NCI-H510A (cell line): ENCODE measurements at regions not wholly inside any gene's neighbourhood (a gene's known extent, or its start where the extent isn't known, plus 50 kb on each side); places are given as distances from the start of the nearest gene placed in this dataset.
A peak's percentile ranks its signal among the peaks of the same experiment; 100 is the strongest.

Experiments used
- DNase-seq: peaks from one replicate; lab custom pipeline; 2025; lab: John Stamatoyannopoulos, UW

- no peak for DNase-seq
Measured at GRCh38 chr5:62979472-62979871, 400.9 kb downstream of the LRRC70 start.

GRCh38 chr5:62977661-62978060 lies 399.0 kb downstream of the LRRC70 start:
- peak; percentile 4 for DNase-seq

GRCh38 chr5:62974623-62975022 lies 396.0 kb downstream of the LRRC70 start:
- no peak for DNase-seq

- no peak for DNase-seq
Measured at GRCh38 chr5:62969409-62970120, 390.9 kb downstream of the LRRC70 start.

GRCh38 chr5:62964428-62964827 lies 385.8 kb downstream of the LRRC70 start:
- DNase-seq: no peak

- no peak for DNase-seq
Measured at GRCh38 chr5:62960781-62961180, 382.2 kb downstream of the LRRC70 start.

- no peak for DNase-seq
Measured at GRCh38 chr5:62956597-62956996, 378.0 kb downstream of the LRRC70 start.

GRCh38 chr5:62954578-62954977 lies 376.0 kb downstream of the LRRC70 start:
- DNase-seq: no peak

GRCh38 chr5:62948301-62948700 lies 369.7 kb downstream of the LRRC70 start:
- DNase-seq: no peak

- no peak for DNase-seq
Measured at GRCh38 chr5:62942384-62942783, 363.8 kb downstream of the LRRC70 start.

- DNase-seq: no peak
Measured at GRCh38 chr5:62938927-62939326, 360.3 kb downstream of the LRRC70 start.

GRCh38 chr5:62937661-62938558 lies 359.3 kb downstream of the LRRC70 start:
- DNase-seq: no peak

- no peak for DNase-seq
Measured at GRCh38 chr5:62935660-62936059, 357.0 kb downstream of the LRRC70 start.

- no peak for DNase-seq
Measured at GRCh38 chr5:62934319-62934718, 355.7 kb downstream of the LRRC70 start.

GRCh38 chr5:62933261-62933660 lies 354.6 kb downstream of the LRRC70 start:
- no peak for DNase-seq

GRCh38 chr5:62931153-62931950 lies 352.7 kb downstream of the LRRC70 start:
- DNase-seq: no peak

- no peak for DNase-seq
Measured at GRCh38 chr5:62922191-62922590, 343.6 kb downstream of the LRRC70 start.

- DNase-seq: no peak
Measured at GRCh38 chr5:62920856-62921255, 342.2 kb downstream of the LRRC70 start.

GRCh38 chr5:62909326-62909725 lies 330.7 kb downstream of the LRRC70 start:
- no peak for DNase-seq

- DNase-seq: no peak
Measured at GRCh38 chr5:62902126-62902525, 323.5 kb downstream of the LRRC70 start.

GRCh38 chr5:62900976-62901375 lies 322.4 kb downstream of the LRRC70 start:
- DNase-seq: no peak

- no peak for DNase-seq
Measured at GRCh38 chr5:62896121-62896893, 317.7 kb downstream of the LRRC70 start.
